Activated CD8-positive, alpha-beta T cell treated with anti-CD3 and anti-CD28 coated beads for 36 hours (primary cell): ENCODE measurements at regions not wholly inside any gene's neighbourhood (a gene's known extent, or its start where the extent isn't known, plus 50 kb on each side); places are given as distances from the start of the nearest gene placed in this dataset.

ENCODE experiments used
- ATAC-seq: fragments of 200-7000 bp; cut with Tn5 transposase; one replicate; pipeline ENCODE4 v1.10.0; 2021; ENCODE audit warnings: mild to moderate bottlenecking, moderate library complexity
- CTCF ChIA-PET: fragments of 350-600 bp; sonication (Branson Sonifier 250); formaldehyde crosslinking; loops from one replicate; lab custom pipeline; 2021; ENCODE audit warnings: antibody characterized with exemption; lab: Charles Lee
- POLR2A ChIA-PET: fragments of 350-600 bp; sonication (Branson Sonifier 250); formaldehyde crosslinking; loops from one replicate; lab custom pipeline; 2021; ENCODE audit warnings: antibody characterized with exemption; lab: Charles Lee
- DNase-seq: peaks from one replicate; pipeline ENCODE4 v3.0.0-alpha.2; 2020
- H3K27ac Mint-ChIP-seq: one replicate; pipeline ENCODE4 v1.8.0; 2021; ENCODE audit warnings: mild to moderate bottlenecking, mixed read lengths
- H3K27me3 Mint-ChIP-seq: one replicate; pipeline ENCODE4 v1.8.0; 2021; ENCODE audit warnings: mixed read lengths
- H3K36me3 Mint-ChIP-seq: one replicate; pipeline ENCODE4 v1.8.0; 2021; ENCODE audit warnings: low read depth, mixed read lengths
- H3K4me1 Mint-ChIP-seq: one replicate; pipeline ENCODE4 v1.8.0; 2021; ENCODE audit warnings: low read depth, mixed read lengths
- H3K4me3 Mint-ChIP-seq: one replicate; pipeline ENCODE4 v1.8.0; 2021; ENCODE audit warnings: mild to moderate bottlenecking, moderate library complexity, mixed read lengths
- H3K9me3 Mint-ChIP-seq: one replicate; pipeline ENCODE4 v1.8.0; 2021; ENCODE audit warnings: mixed read lengths
- intact Hi-C: fragments of 100-400 bp; cut with micrococcal nuclease; formaldehyde crosslinking; loops from one replicate; pipeline ENCODE4 v1.10.0; 2022
- TF ChIP-seq, protein P1 (sequence below): fragments of 200-600 bp; IDR thresholded peaks from one replicate; pipeline ENCODE4 v1.8.0; 2022; ENCODE audit warnings: antibody characterized with exemption, mild to moderate bottlenecking

DNA sequence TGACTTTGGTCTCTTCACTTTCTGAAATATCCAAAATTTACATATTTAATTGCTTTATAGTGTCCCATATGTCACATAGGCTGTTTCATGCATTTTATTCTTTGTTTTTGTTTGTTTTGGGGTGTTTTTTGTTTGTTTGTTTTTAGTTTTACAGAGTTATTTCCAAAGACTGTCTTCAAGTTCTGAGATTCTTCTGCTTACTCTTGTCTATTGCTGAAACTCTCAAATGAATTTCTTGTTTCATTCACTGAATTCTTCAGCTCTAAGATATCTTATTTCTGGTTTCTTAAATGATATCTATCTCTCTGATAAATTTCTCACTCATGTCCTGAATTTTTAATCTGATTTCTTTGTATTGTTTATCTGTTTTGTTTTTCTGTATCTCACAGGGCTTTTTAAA lies 412.0 kb upstream of the ATP2B1 start:
- ChIA-PET POLR2A (no interaction called here), CTCF (no interaction called here)
- intact Hi-C loops, result no loop called here
- peaks cover 23% of the 10 kb centered on the region for H3K9me3 Mint-ChIP-seq
- H3K36me3 Mint-ChIP-seq, result peaks cover 4% of the 10 kb centered on the region
- H3K4me1 Mint-ChIP-seq, result no peaks in the 10 kb centered on the region
- no peak overlapping the region for H3K27ac Mint-ChIP-seq
- no peak overlapping the region for H3K4me3 Mint-ChIP-seq
- no peak for DNase-seq
- no peak for ATAC-seq
- H3K27me3 Mint-ChIP-seq, result peaks cover 2% of the 10 kb centered on the region
- TF ChIP-seq, protein P1, sequence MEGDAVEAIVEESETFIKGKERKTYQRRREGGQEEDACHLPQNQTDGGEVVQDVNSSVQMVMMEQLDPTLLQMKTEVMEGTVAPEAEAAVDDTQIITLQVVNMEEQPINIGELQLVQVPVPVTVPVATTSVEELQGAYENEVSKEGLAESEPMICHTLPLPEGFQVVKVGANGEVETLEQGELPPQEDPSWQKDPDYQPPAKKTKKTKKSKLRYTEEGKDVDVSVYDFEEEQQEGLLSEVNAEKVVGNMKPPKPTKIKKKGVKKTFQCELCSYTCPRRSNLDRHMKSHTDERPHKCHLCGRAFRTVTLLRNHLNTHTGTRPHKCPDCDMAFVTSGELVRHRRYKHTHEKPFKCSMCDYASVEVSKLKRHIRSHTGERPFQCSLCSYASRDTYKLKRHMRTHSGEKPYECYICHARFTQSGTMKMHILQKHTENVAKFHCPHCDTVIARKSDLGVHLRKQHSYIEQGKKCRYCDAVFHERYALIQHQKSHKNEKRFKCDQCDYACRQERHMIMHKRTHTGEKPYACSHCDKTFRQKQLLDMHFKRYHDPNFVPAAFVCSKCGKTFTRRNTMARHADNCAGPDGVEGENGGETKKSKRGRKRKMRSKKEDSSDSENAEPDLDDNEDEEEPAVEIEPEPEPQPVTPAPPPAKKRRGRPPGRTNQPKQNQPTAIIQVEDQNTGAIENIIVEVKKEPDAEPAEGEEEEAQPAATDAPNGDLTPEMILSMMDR, result no peak

DNA sequence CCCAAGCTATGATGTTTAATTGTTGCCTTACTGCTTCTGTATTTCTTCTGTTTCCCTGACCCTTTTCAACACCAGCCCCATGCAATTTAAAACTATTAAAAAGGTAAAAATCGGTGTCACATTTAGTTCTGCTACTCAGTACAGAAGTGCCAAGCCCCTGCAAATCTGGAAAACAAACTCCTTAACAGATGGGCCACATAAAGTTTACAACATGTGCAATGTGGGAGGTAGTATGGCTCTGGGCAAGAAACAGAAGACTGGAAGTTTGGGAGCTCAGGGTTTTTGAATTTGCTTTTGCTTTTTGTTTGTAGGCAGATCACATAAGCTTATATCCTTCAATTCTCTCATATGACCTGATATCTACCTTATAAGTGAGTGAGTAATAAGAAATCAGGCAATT lies 404.0 kb upstream of the ATP2B1 start:
- ChIA-PET CTCF (no interaction called here), POLR2A (no interaction called here)
- TF ChIP-seq, protein P1, result no peak
- Mint-ChIP-seq H3K4me3 (no peak overlapping the region), H3K4me1 (no peaks in the 10 kb centered on the region), H3K9me3 (no peaks in the 10 kb centered on the region), H3K36me3 (no peaks in the 10 kb centered on the region), H3K27ac (no peak overlapping the region), H3K27me3 (no peaks in the 10 kb centered on the region)
- intact Hi-C loops, result no loop called here
- DNase-seq (no peak), ATAC-seq (no peak)

DNA sequence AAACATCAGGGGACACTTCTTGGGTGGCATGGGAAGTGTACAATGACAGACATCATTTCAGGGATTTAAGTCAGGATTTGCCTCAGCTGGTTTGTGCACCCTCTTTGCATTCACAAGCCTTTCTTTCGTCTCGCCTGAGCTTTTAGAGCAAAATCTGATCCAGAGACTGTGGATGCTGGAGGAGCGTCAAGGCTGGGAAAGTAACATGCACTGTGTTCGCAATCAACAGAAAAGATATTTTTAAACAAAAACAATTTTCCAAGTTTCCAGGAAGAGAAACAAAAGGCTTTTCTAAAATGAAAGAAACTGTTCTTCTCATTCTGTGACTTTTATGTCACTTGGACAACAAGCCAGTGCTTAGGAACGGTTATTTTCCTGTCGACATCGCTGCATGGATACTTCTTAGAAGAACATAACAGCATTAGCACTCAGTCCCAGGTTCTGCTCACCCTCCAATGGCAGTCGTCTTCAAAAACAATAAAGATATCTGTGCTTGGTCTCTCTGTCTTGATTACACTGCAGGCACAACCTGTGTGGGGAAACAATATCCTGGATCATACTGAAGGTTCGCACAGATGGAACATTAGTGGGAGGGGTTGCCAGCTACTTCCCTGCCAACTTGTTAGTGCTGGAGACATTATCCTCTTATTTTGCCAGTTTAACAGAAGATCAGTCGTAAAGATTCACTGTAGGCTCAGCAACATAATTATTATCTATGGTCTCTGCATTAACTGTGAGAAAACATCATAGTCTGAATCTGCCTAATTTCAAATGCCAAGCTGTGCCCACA lies 403.3 kb upstream of the ATP2B1 start:
- no peak for DNase-seq
- intact Hi-C loops, result no loop called here
- Mint-ChIP-seq H3K4me1 (no peaks in the 10 kb centered on the region), H3K36me3 (no peaks in the 10 kb centered on the region), H3K4me3 (no peak overlapping the region), H3K27ac (no peak overlapping the region), H3K9me3 (no peaks in the 10 kb centered on the region), H3K27me3 (no peaks in the 10 kb centered on the region)
- ChIA-PET CTCF (interaction anchor here (0.7 kb wide), 1 partner anchor 569 kb away, joined by 3 read pairs; no protein-coding TSS in a partner anchor), POLR2A (no interaction called here)
- TF ChIP-seq, protein P1, result no peak
- no peak for ATAC-seq

DNA sequence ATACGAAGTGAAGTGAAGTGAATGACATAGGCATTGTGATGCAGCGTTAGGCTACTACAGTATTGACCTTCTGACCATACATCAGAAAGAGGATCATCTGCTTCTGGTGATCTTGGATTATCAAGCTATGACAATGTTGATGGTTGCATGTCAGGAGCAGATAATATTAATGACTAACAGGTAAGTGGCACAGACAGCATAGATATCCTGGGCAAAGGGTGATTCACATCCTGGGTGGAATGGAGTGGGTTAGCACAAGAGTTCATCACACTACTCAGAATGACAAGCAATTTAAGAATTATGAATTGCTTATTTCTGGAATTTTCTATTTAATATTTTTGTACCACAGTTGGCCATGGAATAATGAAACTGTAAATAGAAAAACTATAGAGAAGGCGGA lies 397.9 kb upstream of the ATP2B1 start:
- no peak for DNase-seq

More for the DNA sequence above, 397.9 kb upstream of the ATP2B1 start:
- ChIA-PET CTCF (no interaction called here), POLR2A (no interaction called here)
- Mint-ChIP-seq H3K36me3 (no peaks in the 10 kb centered on the region), H3K4me3 (no peak overlapping the region), H3K27ac (no peak overlapping the region), H3K9me3 (no peaks in the 10 kb centered on the region), H3K27me3 (peaks cover 2% of the 10 kb centered on the region), H3K4me1 (peaks cover 7% of the 10 kb centered on the region)
- TF ChIP-seq, protein P1, result no peak
- intact Hi-C loops, result no loop called here
- no peak for ATAC-seq
